IPS DF 6.9 (cell line): ENCODE measurements at regions not wholly inside any gene's neighbourhood (a gene's known extent, or its start where the extent isn't known, plus 50 kb on each side); places are given as distances from the start of the nearest gene placed in this dataset.

Experiments
- DNase-seq: peaks from one replicate; pipeline ENCODE4 v3.0.0-alpha.2; 2013; ENCODE audit warnings: low read depth, low spot score
- H3K27ac ChIP-seq: one replicate; pipeline ENCODE4 v1.5.1; 2013; ENCODE audit warnings: low read length, control low read depth
- H3K27me3 ChIP-seq: 2 replicates; pipeline ENCODE4 v1.6.1; 2013; ENCODE audit warnings: mild to moderate bottlenecking, low read length; ENCODE audit not compliant: control insufficient read depth, insufficient read depth
- H3K36me3 ChIP-seq: 2 replicates; pipeline ENCODE4 v1.6.1; 2013; ENCODE audit warnings: low read length; ENCODE audit not compliant: control insufficient read depth, insufficient read depth
- H3K4me1 ChIP-seq: 2 replicates; pipeline ENCODE4 v1.6.1; 2013; ENCODE audit warnings: low read length; ENCODE audit not compliant: control insufficient read depth, insufficient read depth
- H3K4me3 ChIP-seq: 2 replicates; pipeline ENCODE4 v1.5.1; 2013; ENCODE audit warnings: mild to moderate bottlenecking, low read length
- H3K9me3 ChIP-seq: 2 replicates; pipeline ENCODE4 v1.6.1; 2013; ENCODE audit warnings: low read length, inconsistent platforms; ENCODE audit not compliant: control insufficient read depth, insufficient read depth
- WGBS: extraction: QIAGEN DNeasy Blood & Tissue Kit; methylation state at CpG from one replicate; pipeline ENCODE4 v1.1.7; 2013; ENCODE audit warnings: mixed read lengths, missing lambda C conversion rate; ENCODE audit not compliant: insufficient read length, insufficient coverage; 5-methylcytosine and 5-hydroxymethylcytosine counted together

- Histone ChIP-seq H3K27ac (no peak overlapping the region), H3K9me3 (no peaks in the 10 kb centered on the region), H3K27me3 (no peaks in the 10 kb centered on the region), H3K4me3 (no peak overlapping the region), H3K36me3 (no peaks in the 10 kb centered on the region), H3K4me1 (no peaks in the 10 kb centered on the region)
- DNase-seq: no peak
Observed at GRCh38 chr7:85512790-85513189, 325.9 kb upstream of the SEMA3D start.

- WGBS: no CpG with 5 or more reads among the region's 2 CpGs
- H3K27ac ChIP-seq: no peak overlapping the region
- H3K4me3 ChIP-seq: no peak overlapping the region
- no peaks in the 10 kb centered on the region for H3K9me3 ChIP-seq
- H3K27me3 ChIP-seq: no peaks in the 10 kb centered on the region
- H3K36me3 ChIP-seq: no peaks in the 10 kb centered on the region
- H3K4me1 ChIP-seq: no peaks in the 10 kb centered on the region
- no peak for DNase-seq
Observed at GRCh38 chr7:85510287-85510686, 323.4 kb upstream of the SEMA3D start.

GRCh38 chr7:85509476-85509875 lies 322.6 kb upstream of the SEMA3D start:
- no peak for DNase-seq
- WGBS: no CpG with 5 or more reads among the region's 2 CpGs

GRCh38 chr7:85508642-85509410 lies 322.0 kb upstream of the SEMA3D start:
- Histone ChIP-seq H3K27ac (no peak overlapping the region), H3K9me3 (no peaks in the 10 kb centered on the region), H3K4me1 (no peaks in the 10 kb centered on the region), H3K4me3 (no peak overlapping the region), H3K27me3 (no peaks in the 10 kb centered on the region), H3K36me3 (no peaks in the 10 kb centered on the region)
- DNase-seq: no peak
- no CpG with 5 or more reads among the region's 4 CpGs for WGBS

More at GRCh38 chr7:85509476-85509875, 322.6 kb upstream of the SEMA3D start:
- Histone ChIP-seq H3K9me3 (no peaks in the 10 kb centered on the region), H3K4me1 (no peaks in the 10 kb centered on the region), H3K36me3 (no peaks in the 10 kb centered on the region), H3K27ac (no peak overlapping the region), H3K27me3 (no peaks in the 10 kb centered on the region), H3K4me3 (no peak overlapping the region)

- DNase-seq: no peak
- Histone ChIP-seq H3K27me3 (no peaks in the 10 kb centered on the region), H3K27ac (no peak overlapping the region), H3K9me3 (no peaks in the 10 kb centered on the region), H3K36me3 (no peaks in the 10 kb centered on the region), H3K4me3 (no peak overlapping the region), H3K4me1 (no peaks in the 10 kb centered on the region)
Observed at GRCh38 chr7:85498031-85498430, 311.2 kb upstream of the SEMA3D start.

GRCh38 chr7:85489498-85489897 lies 302.6 kb upstream of the SEMA3D start:
- H3K27ac ChIP-seq: no peak overlapping the region
- WGBS: no CpG with 5 or more reads among the region's 3 CpGs
- no peaks in the 10 kb centered on the region for H3K36me3 ChIP-seq
- H3K27me3 ChIP-seq: no peaks in the 10 kb centered on the region
- no peaks in the 10 kb centered on the region for H3K4me1 ChIP-seq
- DNase-seq: no peak
- no peak overlapping the region for H3K4me3 ChIP-seq
- no peaks in the 10 kb centered on the region for H3K9me3 ChIP-seq

GRCh38 chr7:85488406-85488805 lies 301.6 kb upstream of the SEMA3D start:
- Histone ChIP-seq H3K4me1 (no peaks in the 10 kb centered on the region), H3K4me3 (no peak overlapping the region), H3K9me3 (no peaks in the 10 kb centered on the region), H3K36me3 (no peaks in the 10 kb centered on the region), H3K27ac (no peak overlapping the region), H3K27me3 (no peaks in the 10 kb centered on the region)
- no CpG with 5 or more reads among the region's 1 CpG for WGBS
- no peak for DNase-seq

GRCh38 chr7:85483177-85483576 lies 296.3 kb upstream of the SEMA3D start:
- no peak overlapping the region for H3K27ac ChIP-seq
- H3K27me3 ChIP-seq: no peaks in the 10 kb centered on the region
- H3K36me3 ChIP-seq: no peaks in the 10 kb centered on the region
- DNase-seq: no peak
- no peaks in the 10 kb centered on the region for H3K9me3 ChIP-seq
- H3K4me3 ChIP-seq: no peak overlapping the region
- H3K4me1 ChIP-seq: no peaks in the 10 kb centered on the region
- no CpG with 5 or more reads among the region's 1 CpG for whole genome bisulfite sequencing

GRCh38 chr7:85480666-85481065 lies 293.8 kb upstream of the SEMA3D start:
- H3K36me3 ChIP-seq: no peaks in the 10 kb centered on the region
- no peak overlapping the region for H3K27ac ChIP-seq
- no peaks in the 10 kb centered on the region for H3K9me3 ChIP-seq
- no peak overlapping the region for H3K4me3 ChIP-seq
- no peaks in the 10 kb centered on the region for H3K27me3 ChIP-seq
- WGBS: no CpG with 5 or more reads among the region's 1 CpG
- DNase-seq: no peak
- no peaks in the 10 kb centered on the region for H3K4me1 ChIP-seq

GRCh38 chr7:85479918-85480643 lies 293.2 kb upstream of the SEMA3D start:
- WGBS: 100% methylated on average over 2 of the region's 5 CpGs
- Histone ChIP-seq H3K4me3 (no peak overlapping the region), H3K36me3 (no peaks in the 10 kb centered on the region), H3K27ac (no peak overlapping the region), H3K9me3 (no peaks in the 10 kb centered on the region), H3K27me3 (no peaks in the 10 kb centered on the region), H3K4me1 (no peaks in the 10 kb centered on the region)
- no peak for DNase-seq

GRCh38 chr7:85478530-85478929 lies 291.7 kb upstream of the SEMA3D start:
- Histone ChIP-seq H3K4me3 (no peak overlapping the region), H3K4me1 (no peaks in the 10 kb centered on the region), H3K36me3 (no peaks in the 10 kb centered on the region), H3K27me3 (no peaks in the 10 kb centered on the region), H3K27ac (no peak overlapping the region), H3K9me3 (no peaks in the 10 kb centered on the region)
- DNase-seq: no peak
- WGBS: no CpG with 5 or more reads among the region's 5 CpGs
